GM19035 (cell line): ENCODE measurements at regions not wholly inside any gene's neighbourhood (a gene's known extent, or its start where the extent isn't known, plus 50 kb on each side); places are given as distances from the start of the nearest gene placed in this dataset.
"Not testable (repeated sequence)": the region's sequence is repeated elsewhere in the genome, so short reads cannot be mapped to it uniquely, and the experiment has no call there.

Source experiments
- ATAC-seq: cut with Tn5 transposase; IDR thresholded peaks from one replicate; pipeline ENCODE4 v1.9.1; 2021; ENCODE audit not compliant: unreplicated experiment

DNA sequence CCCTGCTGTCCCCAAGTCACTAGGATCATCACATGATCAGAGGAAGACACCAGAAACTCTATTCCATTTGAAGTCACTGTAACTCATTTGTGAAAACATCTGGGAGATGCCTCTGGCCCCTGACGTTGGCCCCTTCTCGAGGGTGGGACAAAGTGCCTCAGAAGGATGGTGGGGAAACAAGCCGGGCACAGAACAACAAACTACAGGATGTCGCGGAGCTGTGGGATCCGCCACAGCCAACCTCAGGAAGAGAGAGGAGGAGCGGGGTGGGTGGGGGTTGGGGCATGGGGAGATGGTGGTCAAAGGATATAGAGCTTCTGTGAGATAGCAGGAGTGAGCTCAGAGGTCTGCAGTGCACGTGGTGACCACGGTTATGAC is 265.6 kb upstream of the TCERG1L start:
- no peak for ATAC-seq

- ATAC-seq: no peak
These were observed 266.4 kb upstream of the TCERG1L start for GRCh38 chr10:131577786-131578471.

DNA sequence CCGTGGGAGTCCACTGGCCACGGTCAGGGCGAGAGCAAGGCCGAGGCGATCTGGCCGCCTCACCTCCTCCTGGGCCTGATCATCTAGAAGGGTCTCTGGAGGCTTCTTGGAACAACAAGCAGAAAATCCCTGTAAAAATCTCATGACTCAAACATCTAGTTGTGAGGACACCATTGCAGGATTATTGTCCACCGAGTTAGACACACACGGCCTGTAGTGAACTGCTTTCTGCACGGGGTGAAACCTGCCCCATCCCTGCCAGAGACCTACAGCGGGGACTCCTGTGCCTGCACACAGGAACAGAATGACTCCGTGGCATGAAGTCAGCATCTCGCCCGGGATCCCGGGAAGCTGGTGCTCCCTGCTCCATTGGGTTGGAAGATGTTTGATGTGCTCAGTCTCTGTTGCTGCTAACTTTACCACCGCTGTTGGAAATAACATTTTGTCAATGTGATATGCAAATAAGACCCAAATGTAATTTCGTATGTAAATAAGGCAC is 267.0 kb upstream of the TCERG1L start:
- ATAC-seq: no peak

DNA sequence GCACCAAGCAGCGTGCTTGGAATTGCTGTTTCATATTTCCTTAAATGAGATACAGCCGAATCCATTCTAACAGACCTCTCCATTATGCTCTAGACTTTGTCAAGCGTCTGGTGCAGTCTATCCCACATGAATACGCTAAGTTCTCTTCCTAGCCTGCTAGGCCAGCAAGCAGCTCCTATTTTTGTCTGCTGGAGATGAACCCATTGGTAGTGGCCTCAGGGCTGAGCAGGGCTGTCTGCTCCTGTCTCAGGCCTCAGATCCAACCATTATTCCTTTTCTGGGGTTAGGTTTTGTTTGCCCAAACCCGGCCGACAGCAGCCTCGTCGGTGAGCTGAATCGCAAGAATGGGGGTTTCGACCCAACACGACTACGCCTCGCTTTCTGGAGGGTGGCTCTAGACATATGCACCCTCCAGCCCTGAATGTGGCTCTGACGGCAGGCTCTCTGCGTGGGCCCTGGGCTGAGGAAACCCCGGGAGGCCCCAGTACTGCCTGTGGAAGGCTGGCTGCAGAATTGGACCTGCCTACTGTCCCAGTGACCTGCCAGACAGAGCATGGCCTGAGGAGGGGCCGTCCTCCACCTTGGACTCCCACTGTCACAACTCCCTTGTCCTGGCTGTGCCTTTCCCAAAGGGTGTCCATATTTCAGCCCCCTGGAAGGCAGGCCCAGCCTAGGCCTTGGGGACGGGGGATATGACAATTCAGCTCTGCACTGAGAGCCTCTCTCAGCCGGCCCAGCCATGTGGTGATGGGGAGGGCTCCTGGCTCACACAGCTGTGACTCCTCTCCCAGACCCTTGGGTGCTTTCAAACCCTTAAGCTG is 267.9 kb upstream of the TCERG1L start:
- no peak for ATAC-seq

GRCh38 chr10:131580076-131580652 is 268.6 kb upstream of the TCERG1L start:
- ATAC-seq: no peak

DNA sequence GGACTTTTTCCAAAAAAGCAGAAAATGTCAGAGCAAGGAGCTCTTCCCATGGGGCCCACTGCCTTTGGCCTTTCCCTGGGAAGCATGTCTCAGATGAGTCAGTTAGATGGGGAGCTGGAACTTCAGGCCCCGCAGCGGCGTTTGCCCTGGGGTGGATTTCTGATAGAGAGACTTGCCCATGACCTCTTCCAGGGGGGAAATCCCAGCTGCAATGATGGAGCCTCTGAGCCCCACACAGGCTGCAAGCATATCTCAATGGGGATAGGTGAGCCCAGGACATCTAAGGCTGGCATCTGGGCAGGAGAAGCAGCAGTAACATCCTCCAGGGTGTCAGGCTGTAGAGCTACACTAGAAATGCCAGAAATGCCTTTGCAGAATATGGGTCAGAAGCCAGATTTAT is 269.2 kb upstream of the TCERG1L start:
- ATAC-seq: no peak

GRCh38 chr10:131581547-131581946 is 270.0 kb upstream of the TCERG1L start:
- not testable (repeated sequence) for ATAC-seq

GRCh38 chr10:131584287-131584686 is 272.8 kb upstream of the TCERG1L start:
- no peak for ATAC-seq

DNA sequence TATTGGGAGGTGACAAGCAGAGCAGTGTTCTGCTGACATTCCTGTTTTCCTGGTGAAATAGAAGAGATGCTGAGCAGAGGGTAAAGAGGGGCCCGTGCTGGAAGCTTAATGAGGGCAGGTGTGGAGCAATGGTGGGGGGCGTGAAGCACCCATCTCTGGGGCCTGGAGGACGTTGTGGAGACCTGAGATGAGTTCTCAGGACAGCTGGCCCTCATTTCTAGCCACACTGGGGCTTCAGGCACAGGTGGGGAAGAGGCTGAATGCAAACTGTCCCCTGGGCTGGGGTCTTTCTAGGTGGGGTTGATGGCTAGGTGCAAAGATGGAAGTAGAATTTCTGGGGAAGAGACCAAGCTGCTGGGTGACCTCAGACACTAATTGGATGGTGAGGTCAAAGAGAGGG is 274.2 kb upstream of the TCERG1L start:
- ATAC-seq: no peak

DNA sequence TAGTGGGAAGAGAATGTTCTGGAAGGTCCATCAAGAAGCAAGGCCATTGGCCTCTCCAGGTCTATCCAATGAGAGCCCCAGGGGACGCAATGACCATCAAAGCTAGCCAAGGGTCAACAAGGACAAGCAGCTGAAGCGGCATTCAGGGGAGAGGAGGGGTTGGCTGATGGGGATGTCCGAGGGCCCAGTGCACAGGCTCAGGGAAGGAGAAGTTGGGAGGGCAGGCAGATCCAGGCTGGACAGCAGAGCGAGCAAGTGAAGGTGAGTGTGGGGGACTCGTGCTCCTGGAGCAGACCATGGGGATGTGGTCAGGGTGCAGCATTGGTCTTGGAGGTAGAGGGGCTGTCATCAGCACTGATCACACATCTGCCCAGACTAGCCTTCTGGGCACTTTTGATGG is 275.4 kb upstream of the TCERG1L start:
- ATAC-seq: no peak

DNA sequence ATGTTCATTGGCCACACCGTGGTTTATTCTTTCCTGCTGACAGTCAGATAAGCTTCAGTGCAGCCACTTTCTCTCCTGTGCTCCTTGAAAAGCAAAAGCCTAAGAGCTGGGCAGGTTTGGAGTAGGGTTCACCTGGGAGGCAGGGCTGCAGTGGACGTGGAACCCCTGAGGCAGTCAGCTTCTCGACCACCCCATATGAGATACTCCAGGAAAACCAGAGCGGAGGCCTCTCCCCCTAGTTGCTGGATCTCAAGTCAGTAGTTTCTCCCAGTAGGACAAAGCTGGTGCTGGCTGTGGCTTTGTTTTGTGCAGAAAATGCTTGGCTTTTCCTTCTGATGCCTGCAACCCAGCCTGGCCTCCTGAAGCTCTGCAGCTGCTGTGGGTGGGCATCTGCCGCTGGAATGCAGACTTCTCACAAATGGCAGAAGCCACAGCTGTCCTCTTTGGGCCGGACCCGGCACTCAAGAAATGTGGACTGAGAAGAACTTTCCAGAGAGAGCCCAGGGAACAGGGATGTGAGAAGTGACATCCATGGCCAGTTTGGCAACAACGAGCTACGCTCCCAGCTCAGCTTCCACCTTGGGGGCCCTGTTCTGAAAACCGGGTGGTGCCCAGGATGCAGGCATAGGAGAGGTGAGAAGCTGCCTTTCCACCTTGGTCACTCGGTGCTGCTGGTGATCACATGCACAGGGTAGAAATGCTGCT is 276.6 kb upstream of the TCERG1L start:
- ATAC-seq: no peak

DNA sequence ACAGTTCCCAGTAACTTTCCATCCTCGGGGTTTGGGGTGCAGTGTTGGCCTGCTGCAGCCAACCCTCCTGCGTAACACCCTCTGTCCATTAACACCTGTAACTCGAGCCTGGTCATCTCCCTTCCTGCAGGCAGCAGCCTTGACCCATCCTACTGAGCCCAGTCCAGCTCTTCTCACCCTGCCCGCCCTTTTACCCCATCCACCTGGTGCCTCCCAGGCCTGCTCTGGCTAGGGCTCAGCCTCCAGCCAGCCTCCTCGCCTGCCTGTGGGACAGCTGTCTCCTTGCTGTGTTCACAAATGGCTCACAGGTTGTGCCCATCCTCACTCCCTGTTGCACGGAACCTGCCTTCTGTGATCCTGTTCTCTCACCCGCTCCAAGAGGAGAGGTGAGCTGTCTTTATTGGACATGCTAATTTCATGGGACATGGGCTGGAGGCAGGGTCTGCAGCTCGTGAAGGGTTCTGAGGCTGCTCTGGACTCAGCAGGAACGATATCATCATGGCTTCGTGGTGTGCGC is 277.2 kb upstream of the TCERG1L start:
- no peak for ATAC-seq

DNA sequence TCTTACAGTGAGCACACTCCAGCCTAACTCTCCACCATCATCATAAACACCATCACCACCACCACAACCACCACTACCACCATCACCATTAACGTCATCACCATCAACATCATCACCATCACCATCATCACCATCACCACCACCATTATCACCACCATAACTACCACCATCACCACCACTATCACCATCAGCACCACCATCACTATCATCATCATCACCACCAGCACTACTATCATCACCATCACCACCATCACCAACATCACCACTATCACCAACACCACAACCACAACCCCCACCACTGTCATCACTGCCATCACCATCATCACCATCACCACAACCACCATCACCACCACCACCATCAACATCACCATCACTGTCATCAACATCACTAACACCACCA is 279.0 kb upstream of the TCERG1L start:
- no peak for ATAC-seq

DNA sequence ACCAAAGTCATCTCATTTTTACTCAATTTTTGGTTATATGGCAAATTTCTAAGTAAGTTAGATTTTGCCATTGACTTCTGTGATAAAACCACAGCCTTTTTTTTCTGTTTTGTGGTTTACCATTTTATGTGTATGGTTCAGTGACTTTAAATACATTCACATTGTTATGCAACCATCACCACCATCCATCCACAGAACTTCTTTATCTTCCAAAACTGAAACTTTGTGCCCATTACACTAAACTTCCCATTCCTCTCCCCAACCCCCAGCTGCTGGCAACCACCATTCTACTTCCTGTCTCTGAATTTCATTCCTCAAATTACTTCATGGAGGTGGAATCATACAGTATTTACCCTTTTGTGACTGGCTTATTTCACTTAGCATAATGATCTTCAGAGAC is 280.4 kb upstream of the TCERG1L start:
- ATAC-seq: no peak

DNA sequence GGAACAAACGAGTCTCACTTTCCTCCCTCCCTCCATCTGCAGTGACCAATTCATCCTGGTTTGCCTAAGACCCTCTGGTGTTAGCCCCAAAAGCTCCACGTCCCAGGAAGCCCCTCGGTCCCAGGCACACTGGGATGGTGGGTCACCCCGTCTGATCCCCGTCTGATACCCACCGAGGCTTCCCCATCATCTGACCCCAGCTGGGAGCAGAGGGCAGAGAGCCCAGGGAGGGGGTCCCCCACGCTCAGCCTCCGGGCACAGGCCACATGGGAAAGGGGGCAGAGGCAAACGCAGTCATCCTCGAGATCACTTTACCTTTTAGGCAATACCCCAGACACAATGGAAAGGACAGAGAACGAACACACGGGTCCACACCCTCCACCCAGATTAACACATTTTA is 291.6 kb upstream of the PPP2R2D start:
- no peak for ATAC-seq

DNA sequence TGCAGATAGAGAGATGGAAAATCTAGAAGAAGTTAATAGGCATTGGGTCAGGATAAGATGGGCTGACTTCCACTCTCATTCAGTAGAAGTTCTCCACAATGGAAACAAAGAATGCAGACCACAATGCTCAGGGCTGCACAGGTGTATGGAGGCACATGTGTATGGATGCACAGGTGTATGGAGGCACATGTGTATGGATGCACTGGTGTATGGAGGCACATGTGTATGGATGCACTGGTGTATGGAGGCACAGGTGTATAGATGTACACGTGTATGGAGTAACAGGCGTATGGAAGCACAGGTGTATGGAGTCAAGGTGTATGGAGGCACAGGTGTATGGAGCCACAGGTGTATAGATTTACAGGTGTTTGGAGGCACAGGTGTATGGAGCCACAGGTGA is 285.7 kb upstream of the PPP2R2D start:
- no peak for ATAC-seq

- ATAC-seq: no peak
These were observed 284.8 kb upstream of the PPP2R2D start for GRCh38 chr10:131616040-131616439.

GRCh38 chr10:131617113-131617858 is 283.5 kb upstream of the PPP2R2D start:
- no peak for ATAC-seq

- ATAC-seq: no peak
These were observed 282.1 kb upstream of the PPP2R2D start for GRCh38 chr10:131618587-131619267.

- ATAC-seq: no peak
These were observed 280.5 kb upstream of the PPP2R2D start for GRCh38 chr10:131620314-131620713.
